GM18873 (cell line): ENCODE measurements at regions not wholly inside any gene's neighbourhood (a gene's known extent, or its start where the extent isn't known, plus 50 kb on each side); places are given as distances from the start of the nearest gene placed in this dataset.

Experiments used
- ATAC-seq: cut with Tn5 transposase; IDR thresholded peaks from one replicate; pipeline ENCODE4 v1.9.1; 2021; ENCODE audit warnings: mild to moderate bottlenecking, moderate library complexity, moderate number of reproducible peaks; ENCODE audit not compliant: unreplicated experiment, low FRiP score

DNA sequence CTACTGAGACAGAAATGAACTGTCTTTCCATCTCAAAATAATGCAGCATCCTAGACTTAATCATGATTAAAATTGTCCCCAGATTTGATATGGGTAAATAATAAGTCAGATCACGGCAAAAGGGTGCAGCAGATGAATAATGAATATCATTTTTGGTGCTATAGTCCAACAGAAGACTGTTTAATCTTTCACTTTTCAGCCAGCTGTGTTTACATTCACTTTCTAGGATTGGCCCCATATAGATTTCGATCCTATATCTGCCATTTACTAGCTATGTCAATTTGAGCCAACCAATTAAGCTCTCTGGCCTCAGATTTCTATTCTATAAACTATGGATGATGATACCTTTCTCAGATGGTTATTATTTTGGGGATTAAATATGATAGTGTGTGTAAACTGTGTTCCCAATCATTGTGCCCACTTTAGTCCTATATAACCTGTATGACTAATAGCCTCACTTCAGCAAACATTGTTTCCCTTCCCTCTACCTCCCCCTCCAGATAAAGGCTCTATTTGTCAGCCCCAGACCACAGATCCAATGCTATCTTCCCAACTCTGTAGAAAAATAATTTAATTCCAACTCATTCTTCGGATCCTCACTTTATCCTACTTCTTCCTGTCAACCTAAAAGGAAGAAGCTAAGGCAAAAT lies 53.6 kb upstream of the NT5E start:
- no peak for ATAC-seq

DNA sequence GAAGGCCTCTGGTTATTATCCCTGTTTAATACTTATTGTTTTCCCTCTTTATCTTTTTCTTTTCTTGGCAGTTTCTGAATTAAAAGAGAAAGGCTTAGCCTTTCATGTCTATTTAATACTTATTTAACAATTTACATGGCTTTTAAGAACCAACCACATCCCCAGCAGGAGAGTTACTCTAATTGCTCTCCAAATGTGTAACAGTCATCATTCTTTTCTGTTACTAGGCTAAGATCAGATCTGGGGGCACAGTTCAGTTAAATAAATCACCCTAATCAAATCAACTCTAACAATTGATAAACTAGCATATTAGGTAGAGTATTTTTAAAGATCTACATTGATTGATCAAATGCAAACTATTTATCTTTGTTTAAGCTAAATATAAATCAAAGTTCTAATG lies 54.1 kb upstream of the NT5E start:
- no peak for ATAC-seq

DNA sequence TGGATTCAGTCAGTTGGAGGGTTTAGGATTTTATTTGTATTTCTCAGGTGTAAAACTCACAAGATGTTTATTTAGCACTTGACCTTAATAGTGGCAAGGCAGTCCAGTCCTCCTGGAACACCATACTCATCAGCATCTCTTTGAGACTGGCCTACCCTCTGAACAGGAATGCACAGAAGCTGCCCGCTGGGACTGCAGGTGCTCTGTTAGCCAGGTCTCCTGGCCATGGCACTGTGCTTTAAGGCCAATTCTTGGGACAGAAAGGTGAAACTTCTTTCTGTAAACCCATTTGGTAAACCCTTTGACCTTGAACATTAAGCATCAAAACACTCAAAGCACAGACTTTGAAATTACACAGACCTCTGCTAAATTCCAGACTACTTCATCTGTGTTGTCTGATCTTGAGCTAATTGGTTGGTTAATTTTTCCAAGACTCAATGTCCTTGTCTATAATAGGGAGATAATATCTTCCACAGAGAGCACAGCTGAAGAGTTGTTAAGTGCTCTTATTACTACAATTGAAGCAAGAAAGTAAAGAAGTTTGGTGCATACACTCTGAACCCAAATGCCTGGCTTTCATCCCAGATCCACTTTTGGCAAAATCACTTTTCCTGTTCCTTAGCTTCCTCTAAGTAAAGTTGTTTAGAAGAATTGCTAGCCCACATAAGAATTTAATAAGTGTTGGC lies 54.9 kb upstream of the NT5E start:
- no peak for ATAC-seq

GRCh38 chr6:85394199-85394598 lies 55.7 kb upstream of the NT5E start:
- ATAC-seq, result no peak

DNA sequence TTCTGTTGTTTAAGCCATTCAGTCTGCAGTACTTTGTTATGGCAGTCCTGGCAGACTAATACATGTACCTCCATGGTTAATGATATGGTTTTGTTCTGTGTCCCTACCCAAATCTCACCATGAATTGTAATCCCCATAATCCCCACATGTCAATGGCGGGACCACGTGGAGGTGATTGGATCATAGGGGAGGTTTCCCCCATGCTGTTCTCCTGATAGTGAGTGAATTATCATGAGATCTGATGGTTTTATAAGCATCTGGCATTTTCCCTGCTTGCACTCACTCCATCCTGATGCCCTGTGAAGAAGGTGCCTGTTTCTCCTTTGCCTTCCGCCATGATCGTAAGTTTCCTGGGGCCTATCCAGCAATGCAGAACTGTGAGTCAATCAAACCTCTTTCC lies 57.5 kb upstream of the NT5E start:
- ATAC-seq, result no peak

- no peak for ATAC-seq
These were observed 59.1 kb upstream of the NT5E start for GRCh38 chr6:85390775-85391174.

GRCh38 chr6:85390105-85390728 lies 59.7 kb upstream of the NT5E start:
- no peak for ATAC-seq

- ATAC-seq, result no peak
These were observed 60.6 kb upstream of the NT5E start for GRCh38 chr6:85389151-85389797.

- ATAC-seq, result no peak
These were observed 61.4 kb upstream of the NT5E start for GRCh38 chr6:85388531-85388930.

DNA sequence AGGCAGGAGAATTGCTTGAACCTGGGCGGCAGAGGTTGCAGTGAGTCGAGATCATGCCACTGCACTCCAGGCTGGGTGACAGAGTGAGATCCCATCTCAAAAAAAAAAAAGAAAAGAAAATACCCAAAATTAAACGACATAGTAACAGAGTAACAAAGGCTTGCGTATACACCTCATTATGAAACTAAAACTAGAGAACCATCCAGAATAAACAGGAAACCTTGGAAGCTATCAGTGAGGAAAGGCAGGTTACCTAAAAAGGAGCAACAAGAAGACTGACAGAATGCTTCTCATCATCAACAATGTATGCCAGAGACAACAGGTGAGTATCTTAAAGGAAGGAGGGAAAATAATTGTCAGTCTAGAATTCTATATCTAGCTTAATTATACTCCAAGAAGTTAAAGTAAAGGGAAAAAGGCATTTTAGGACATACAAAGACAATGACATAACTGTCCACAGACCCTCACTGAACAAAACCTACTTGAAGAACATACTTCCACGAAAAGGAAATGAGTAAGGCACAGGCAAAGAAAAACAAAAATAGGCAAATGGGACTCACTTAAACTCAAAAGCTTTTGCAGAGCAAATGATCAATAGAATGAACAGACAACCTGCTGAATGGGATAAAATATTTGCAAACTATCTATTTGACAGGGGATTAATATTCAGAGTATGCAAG lies 64.1 kb upstream of the NT5E start:
- ATAC-seq, result no peak

- no peak for ATAC-seq
These were observed 66.8 kb upstream of the NT5E start for GRCh38 chr6:85383042-85383441.

- no peak for ATAC-seq
These were observed 67.3 kb upstream of the NT5E start for GRCh38 chr6:85382541-85382940.

- no peak for ATAC-seq
These were observed 77.0 kb upstream of the NT5E start for GRCh38 chr6:85372915-85373270.

DNA sequence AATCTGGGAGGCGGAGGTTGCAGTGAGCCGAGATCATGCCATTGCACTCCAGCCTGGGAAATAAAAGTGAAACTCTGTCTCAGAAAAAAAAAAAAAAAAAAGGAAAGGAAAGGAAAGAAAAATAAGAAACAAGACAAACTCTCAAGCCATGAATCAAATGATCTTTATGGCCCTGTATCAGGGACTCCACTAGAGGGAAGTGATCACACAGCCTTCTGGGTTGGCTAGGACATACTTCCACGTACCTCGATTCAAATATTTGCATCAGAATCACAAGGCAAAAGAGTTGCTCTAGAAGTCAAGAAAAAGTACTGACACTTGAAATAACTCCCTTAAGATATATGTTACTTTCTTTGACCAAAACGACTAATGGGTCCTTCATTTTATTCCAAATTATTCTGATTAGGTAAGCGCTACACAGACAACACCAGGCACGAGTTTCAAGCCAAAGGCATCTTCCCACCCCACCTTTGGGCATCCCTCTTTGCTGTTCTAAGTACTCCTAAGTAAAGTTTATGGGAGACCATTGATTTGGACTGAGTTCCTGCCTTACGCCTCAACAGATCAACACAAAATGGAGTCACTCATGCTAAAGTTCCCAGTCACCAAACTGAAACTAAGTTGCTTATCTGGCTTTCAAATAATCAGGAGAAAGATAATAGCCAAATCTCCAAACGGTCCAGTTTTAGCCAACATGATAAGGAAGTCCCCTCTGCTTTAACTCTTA lies 77.5 kb upstream of the NT5E start:
- ATAC-seq, result no peak

GRCh38 chr6:85368631-85369030 lies 81.3 kb upstream of the NT5E start:
- no peak for ATAC-seq

GRCh38 chr6:85364344-85364743 lies 85.5 kb upstream of the NT5E start:
- ATAC-seq, result no peak

DNA sequence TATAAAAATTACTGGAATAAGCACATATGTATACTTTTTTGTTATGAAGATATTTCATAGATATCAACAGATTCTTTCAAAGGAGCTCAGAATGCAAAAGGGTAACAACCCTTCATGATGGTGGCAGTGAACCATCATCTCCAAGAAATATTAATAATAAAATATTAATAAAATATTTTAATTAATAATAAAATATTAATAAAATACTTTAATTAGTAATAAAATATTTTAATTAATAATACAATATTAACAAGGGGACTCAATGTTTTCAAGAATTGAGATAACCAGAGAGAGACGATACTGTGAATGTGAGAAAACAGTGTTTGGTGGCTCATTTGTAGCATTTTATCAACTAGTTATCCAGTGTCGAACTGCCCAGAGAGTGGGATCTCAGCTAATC lies 86.0 kb upstream of the NT5E start:
- no peak for ATAC-seq

GRCh38 chr6:85362652-85363310 lies 87.1 kb upstream of the NT5E start:
- ATAC-seq, result no peak

- no peak for ATAC-seq
These were observed 88.3 kb upstream of the NT5E start for GRCh38 chr6:85361643-85362014.
